ENCODE measurements at regions not wholly inside any gene's neighbourhood (a gene's known extent, or its start where the extent isn't known, plus 50 kb on each side); places are given as distances from the start of the nearest gene placed in this dataset.

GRCh38 chr4:134762053-134762452 is 560.5 kb upstream of the PABPC4L start:
- peak; percentile 43 for DNase-seq
- Histone ChIP-seq H3K4me3 (ENCODE audit: low read depth, low read length) (no peak overlapping the region), H3K27me3 (no peaks in the 10 kb centered on the region), H3K9me3 (no peaks in the 10 kb centered on the region), H3K4me1 (peaks cover 5% of the 10 kb centered on the region), H3K36me3 (no peaks in the 10 kb centered on the region)
- TF ChIP-seq CTCF (IDR thresholded peaks at IDR 0.05; ENCODE audit: low read depth, low read length) = peak; percentile 57

GRCh38 chr4:134756421-134756820 is 554.8 kb upstream of the PABPC4L start:
- Histone ChIP-seq H3K9me3 (no peaks in the 10 kb centered on the region), H3K27me3 (no peaks in the 10 kb centered on the region), H3K4me1 (peaks cover 7% of the 10 kb centered on the region), H3K36me3 (no peaks in the 10 kb centered on the region), H3K4me3 (ENCODE audit: low read depth, low read length) (no peak overlapping the region)
- no peak for TF ChIP-seq CTCF (IDR thresholded peaks at IDR 0.05; ENCODE audit: low read depth, low read length)
- DNase-seq = no peak

GRCh38 chr4:134754301-134755019 is 552.9 kb upstream of the PABPC4L start:
- Histone ChIP-seq H3K4me1 (peaks cover 7% of the 10 kb centered on the region), H3K4me3 (ENCODE audit: low read depth, low read length) (no peak overlapping the region), H3K27me3 (no peaks in the 10 kb centered on the region), H3K36me3 (no peaks in the 10 kb centered on the region), H3K9me3 (no peaks in the 10 kb centered on the region)
- no peak for TF ChIP-seq CTCF (IDR thresholded peaks at IDR 0.05; ENCODE audit: low read depth, low read length)
- no peak for DNase-seq

GRCh38 chr4:134753390-134753789 is 551.8 kb upstream of the PABPC4L start:
- no peak for DNase-seq
- TF ChIP-seq CTCF (IDR thresholded peaks at IDR 0.05; ENCODE audit: low read depth, low read length) = no peak
- Histone ChIP-seq H3K27me3 (no peaks in the 10 kb centered on the region), H3K36me3 (no peaks in the 10 kb centered on the region), H3K4me1 (peaks cover 7% of the 10 kb centered on the region), H3K4me3 (ENCODE audit: low read depth, low read length) (no peak overlapping the region), H3K9me3 (no peaks in the 10 kb centered on the region)

- H3K9me3 ChIP-seq = no peaks in the 10 kb centered on the region
- no peak for DNase-seq
- H3K4me3 ChIP-seq (ENCODE audit: low read depth, low read length) = no peak overlapping the region
- no peaks in the 10 kb centered on the region for H3K36me3 ChIP-seq
- H3K4me1 ChIP-seq = no peaks in the 10 kb centered on the region
- H3K27me3 ChIP-seq = no peaks in the 10 kb centered on the region
- TF ChIP-seq CTCF (IDR thresholded peaks at IDR 0.05; ENCODE audit: low read depth, low read length) = no peak
Observed at GRCh38 chr4:134747108-134747805, 545.7 kb upstream of the PABPC4L start.

GRCh38 chr4:134740290-134740689 is 538.7 kb upstream of the PABPC4L start:
- H3K27me3 ChIP-seq = no peaks in the 10 kb centered on the region
- no peak overlapping the region for H3K4me3 ChIP-seq (ENCODE audit: low read depth, low read length)
- peaks cover 3% of the 10 kb centered on the region; the same call in 1 of the 2 replicates for H3K4me1 ChIP-seq
- no peak for TF ChIP-seq CTCF (IDR thresholded peaks at IDR 0.05; ENCODE audit: low read depth, low read length)
- no peak for DNase-seq
- H3K36me3 ChIP-seq = no peaks in the 10 kb centered on the region
- H3K9me3 ChIP-seq = no peaks in the 10 kb centered on the region

Measured in BE2C (cell line).